HEK293 (cell line): ENCODE measurements at regions not wholly inside any gene's neighbourhood (a gene's known extent, or its start where the extent isn't known, plus 50 kb on each side); places are given as distances from the start of the nearest gene placed in this dataset.
"Not testable (repeated sequence)": the region's sequence is repeated elsewhere in the genome, so short reads cannot be mapped to it uniquely, and the experiment has no call there.

Source experiments
- CTCF ChIA-PET: fragments of 350-600 bp; formaldehyde crosslinking; extraction: SDS; loops from one replicate; lab custom pipeline; 2021; ENCODE audit warnings: antibody characterized with exemption; lab: Yijun Ruan, JAX
- POLR2A ChIA-PET: fragments of 300-600 bp; formaldehyde crosslinking; extraction: SDS; loops from one replicate; lab custom pipeline; 2020; ENCODE audit warnings: antibody characterized with exemption, inconsistent platforms; lab: Yijun Ruan, JAX
- H3K27ac ChIP-seq: fragments of 200-500 bp; sonication (Bioruptor generic); 2 replicates; pipeline ENCODE4 v1.5.1; 2014; ENCODE audit warnings: low read depth, low read length, control low read depth, inconsistent platforms; ENCODE audit errors: extremely low read depth
- H3K36me3 ChIP-seq, 2 experiments: fragments of 200-500 bp in 1 of 2; sonication (Bioruptor generic) in 1 of 2; 1 replicate in 1 of 2; 2 replicates in 1 of 2; pipeline ENCODE4 v1.5.1; 2014 to 2017; ENCODE audit warnings: inconsistent platforms in 2 of 2, low read length in 2 of 2; ENCODE audit not compliant: control insufficient read depth in 2 of 2, insufficient read depth in 1 of 2
- H3K4me1 ChIP-seq: fragments of 200-500 bp; sonication (Bioruptor generic); 2 replicates; pipeline ENCODE4 v1.5.1; 2014; ENCODE audit warnings: mild to moderate bottlenecking, low read length, inconsistent platforms; ENCODE audit not compliant: control insufficient read depth, insufficient read depth
- H3K4me3 ChIP-seq: 2 replicates; pipeline ENCODE4 v1.5.1; 2011; ENCODE audit warnings: low read depth, mild to moderate bottlenecking, control low read depth, low read length, moderate library complexity
- H3K9me3 ChIP-seq: fragments of 200-500 bp; sonication (Bioruptor generic); 2 replicates; pipeline ENCODE4 v1.5.1; 2014; ENCODE audit warnings: low read depth, low read length, inconsistent platforms; ENCODE audit not compliant: control insufficient read depth, insufficient read depth
- GFI1B ChIP-seq: fragments of 450-650 bp; formaldehyde crosslinking; IDR thresholded peaks from 2 replicates; pipeline ENCODE4 v1.5.1; 2016; ENCODE audit warnings: missing biosample characterization, missing genetic modification characterization
- KLF16 ChIP-seq: fragments of 450-650 bp; formaldehyde crosslinking; IDR thresholded peaks from 2 replicates; pipeline ENCODE4 v1.5.1; 2017; ENCODE audit warnings: missing biosample characterization, missing genetic modification characterization
- KLF8 ChIP-seq: fragments of 450-650 bp; formaldehyde crosslinking; IDR thresholded peaks from 2 replicates; pipeline ENCODE4 v1.5.1; 2016; ENCODE audit warnings: missing biosample characterization, missing genetic modification characterization
- OVOL3 ChIP-seq: fragments of 450-650 bp; formaldehyde crosslinking; IDR thresholded peaks from 2 replicates; pipeline ENCODE4 v1.5.1; 2016; ENCODE audit warnings: missing biosample characterization, missing genetic modification characterization
- SCRT1 ChIP-seq: fragments of 450-650 bp; formaldehyde crosslinking; IDR thresholded peaks from 2 replicates; pipeline ENCODE4 v1.5.1; 2016; ENCODE audit warnings: missing biosample characterization, missing genetic modification characterization, borderline replicate concordance
- SCRT2 ChIP-seq: fragments of 450-650 bp; formaldehyde crosslinking; IDR thresholded peaks from 2 replicates; pipeline ENCODE4 v1.5.1; 2016; ENCODE audit warnings: missing biosample characterization, missing genetic modification characterization
- SP7 ChIP-seq: fragments of 450-650 bp; formaldehyde crosslinking; IDR thresholded peaks from 2 replicates; pipeline ENCODE4 v1.5.1; 2016; ENCODE audit warnings: missing biosample characterization, missing genetic modification characterization
- ZBTB1 ChIP-seq: fragments of 450-650 bp; formaldehyde crosslinking; IDR thresholded peaks from 2 replicates; pipeline ENCODE4 v1.5.1; 2016; ENCODE audit warnings: missing biosample characterization, missing genetic modification characterization
- ZFP69B ChIP-seq: fragments of 450-650 bp; formaldehyde crosslinking; IDR thresholded peaks from 2 replicates; pipeline ENCODE4 v1.5.1; 2016; ENCODE audit warnings: missing biosample characterization, missing genetic modification characterization
- ZNF16 ChIP-seq: fragments of 450-650 bp; formaldehyde crosslinking; IDR thresholded peaks from 2 replicates; pipeline ENCODE4 v1.5.1; 2016; ENCODE audit warnings: low read depth, missing biosample characterization, missing genetic modification characterization
- ZNF202 ChIP-seq: fragments of 450-650 bp; formaldehyde crosslinking; IDR thresholded peaks from 2 replicates; pipeline ENCODE4 v1.5.1; 2016; ENCODE audit warnings: missing biosample characterization, missing genetic modification characterization, borderline replicate concordance
- ZNF214 ChIP-seq: fragments of 450-650 bp; formaldehyde crosslinking; IDR thresholded peaks from 2 replicates; pipeline ENCODE4 v1.5.1; 2017; ENCODE audit warnings: missing biosample characterization, mild to moderate bottlenecking, missing genetic modification characterization, borderline replicate concordance
- ZNF274 ChIP-seq, 2 experiments: fragments of 200-500 bp in 1 of 2; fragments of 450-650 bp in 1 of 2; sonication (Bioruptor generic) in 1 of 2; formaldehyde crosslinking in 1 of 2; IDR thresholded peaks; 2 replicates each; pipeline versions ENCODE4 v1.5.1 to v1.6.1; 2014 to 2016; ENCODE audit warnings: borderline replicate concordance in 1 of 2, inconsistent platforms in 1 of 2, low read length in 1 of 2, missing biosample characterization in 1 of 2, missing genetic modification characterization in 1 of 2
- ZNF426 ChIP-seq: fragments of 450-650 bp; formaldehyde crosslinking; IDR thresholded peaks from 2 replicates; pipeline ENCODE4 v1.5.1; 2017; ENCODE audit warnings: missing biosample characterization, missing genetic modification characterization, mild to moderate bottlenecking, inconsistent platforms, moderate library complexity
- ZNF433 ChIP-seq: fragments of 450-650 bp; formaldehyde crosslinking; IDR thresholded peaks from 2 replicates; pipeline ENCODE4 v1.5.1; 2016; ENCODE audit warnings: missing biosample characterization, missing genetic modification characterization, low read depth
- ZNF544 ChIP-seq: fragments of 450-650 bp; formaldehyde crosslinking; IDR thresholded peaks from 2 replicates; pipeline ENCODE4 v1.5.0; 2017; ENCODE audit warnings: missing biosample characterization, missing genetic modification characterization
- ZNF561 ChIP-seq: fragments of 450-650 bp; IDR thresholded peaks from 2 replicates; pipeline ENCODE4 v1.5.1; 2018; ENCODE audit warnings: missing biosample characterization, missing genetic modification characterization, borderline replicate concordance
- ZNF768 ChIP-seq: fragments of 450-650 bp; formaldehyde crosslinking; IDR thresholded peaks from 2 replicates; pipeline ENCODE4 v1.5.1; 2018; ENCODE audit warnings: missing biosample characterization, mild to moderate bottlenecking, missing genetic modification characterization
- TF ChIP-seq, protein P1 (sequence below): fragments of 450-650 bp; formaldehyde crosslinking; IDR thresholded peaks from 2 replicates; pipeline ENCODE4 v1.5.1; 2016; ENCODE audit warnings: missing biosample characterization, missing genetic modification characterization, low read depth
- TF ChIP-seq, protein P2 (sequence below): fragments of 450-650 bp; formaldehyde crosslinking; IDR thresholded peaks from 2 replicates; pipeline ENCODE4 v1.5.1; 2016; ENCODE audit warnings: missing biosample characterization, missing genetic modification characterization
- TF ChIP-seq, protein P3 (sequence below): fragments of 450-650 bp; formaldehyde crosslinking; IDR thresholded peaks from 2 replicates; pipeline ENCODE4; 2016; ENCODE audit warnings: missing biosample characterization, missing genetic modification characterization

DNA sequence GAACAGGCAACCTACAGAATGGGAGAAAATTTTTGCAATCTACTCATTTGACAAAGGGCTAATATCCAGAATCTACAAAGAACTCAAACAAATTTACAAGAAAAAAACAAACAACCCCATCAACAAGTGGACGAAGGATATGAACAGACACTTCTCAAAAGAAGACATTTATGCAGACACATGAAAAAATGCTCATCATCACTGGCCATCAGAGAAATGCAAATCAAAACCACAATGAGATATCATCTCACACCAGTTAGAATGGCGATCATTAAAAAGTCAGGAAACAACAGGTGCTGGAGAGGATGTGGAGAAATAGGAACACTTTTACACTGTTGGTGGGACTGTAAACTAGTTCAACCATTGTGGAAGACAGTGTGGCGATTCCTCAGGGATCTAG is 725.6 kb downstream of the MATN1 start:
- H3K36me3 ChIP-seq, H3K4me3 ChIP-seq, H3K27ac ChIP-seq, H3K9me3 ChIP-seq, POLR2A ChIA-PET, H3K4me1 ChIP-seq, CTCF ChIA-PET: not testable (repeated sequence)
- TF ChIP-seq SCRT1 (tag by site-specific recombination) (peak; percentile 53; the same call in 1 of the 2 replicates), SCRT2 (tag by site-specific recombination) (peak; percentile 80)

DNA sequence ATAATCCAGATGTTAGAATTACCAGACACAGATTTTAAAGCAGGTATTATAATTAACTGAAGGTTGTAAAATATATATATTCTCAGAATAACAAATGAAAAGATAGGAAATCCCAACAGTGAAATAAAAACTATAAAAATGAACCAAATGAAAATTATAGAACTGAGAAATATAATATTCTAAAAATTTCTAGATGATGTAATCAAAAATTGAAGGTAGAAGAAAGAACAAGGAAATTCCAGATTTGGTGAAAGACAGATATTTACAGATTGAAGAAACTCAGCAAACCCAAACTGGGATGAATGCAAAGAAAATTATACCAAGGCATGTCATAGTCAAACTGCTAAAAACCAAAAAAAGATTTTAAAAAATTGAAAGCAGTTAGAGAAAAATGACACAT is 729.4 kb downstream of the MATN1 start:
- no peak for TF ChIP-seq ZNF426 (tag by site-specific recombination)
- no peak for TF ChIP-seq KLF16 (tag by site-specific recombination)
- TF ChIP-seq ZNF202 (tag by site-specific recombination) = no peak
- TF ChIP-seq, protein P1, sequence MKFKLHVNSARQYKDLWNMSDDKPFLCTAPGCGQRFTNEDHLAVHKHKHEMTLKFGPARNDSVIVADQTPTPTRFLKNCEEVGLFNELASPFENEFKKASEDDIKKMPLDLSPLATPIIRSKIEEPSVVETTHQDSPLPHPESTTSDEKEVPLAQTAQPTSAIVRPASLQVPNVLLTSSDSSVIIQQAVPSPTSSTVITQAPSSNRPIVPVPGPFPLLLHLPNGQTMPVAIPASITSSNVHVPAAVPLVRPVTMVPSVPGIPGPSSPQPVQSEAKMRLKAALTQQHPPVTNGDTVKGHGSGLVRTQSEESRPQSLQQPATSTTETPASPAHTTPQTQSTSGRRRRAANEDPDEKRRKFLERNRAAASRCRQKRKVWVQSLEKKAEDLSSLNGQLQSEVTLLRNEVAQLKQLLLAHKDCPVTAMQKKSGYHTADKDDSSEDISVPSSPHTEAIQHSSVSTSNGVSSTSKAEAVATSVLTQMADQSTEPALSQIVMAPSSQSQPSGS (tag by site-specific recombination) = peak; percentile 51; the same call in 1 of the 2 replicates
- no peak for TF ChIP-seq ZNF16 (tag by site-specific recombination)
- TF ChIP-seq, protein P2, sequence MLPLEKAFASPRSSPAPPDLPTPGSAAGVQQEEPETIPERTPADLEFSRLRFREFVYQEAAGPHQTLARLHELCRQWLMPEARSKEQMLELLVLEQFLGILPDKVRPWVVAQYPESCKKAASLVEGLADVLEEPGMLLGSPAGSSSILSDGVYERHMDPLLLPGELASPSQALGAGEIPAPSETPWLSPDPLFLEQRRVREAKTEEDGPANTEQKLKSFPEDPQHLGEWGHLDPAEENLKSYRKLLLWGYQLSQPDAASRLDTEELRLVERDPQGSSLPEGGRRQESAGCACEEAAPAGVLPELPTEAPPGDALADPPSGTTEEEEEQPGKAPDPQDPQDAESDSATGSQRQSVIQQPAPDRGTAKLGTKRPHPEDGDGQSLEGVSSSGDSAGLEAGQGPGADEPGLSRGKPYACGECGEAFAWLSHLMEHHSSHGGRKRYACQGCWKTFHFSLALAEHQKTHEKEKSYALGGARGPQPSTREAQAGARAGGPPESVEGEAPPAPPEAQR (tag by site-specific recombination) = no peak
- H3K36me3 ChIP-seq = no peaks in the 10 kb centered on the region
- no peaks in the 10 kb centered on the region for H3K4me1 ChIP-seq
- H3K4me3 ChIP-seq = no peak overlapping the region
- H3K27ac ChIP-seq = no peak overlapping the region
- ChIA-PET POLR2A (no interaction called here), CTCF (no interaction called here)
- H3K9me3 ChIP-seq = no peaks in the 10 kb centered on the region

DNA sequence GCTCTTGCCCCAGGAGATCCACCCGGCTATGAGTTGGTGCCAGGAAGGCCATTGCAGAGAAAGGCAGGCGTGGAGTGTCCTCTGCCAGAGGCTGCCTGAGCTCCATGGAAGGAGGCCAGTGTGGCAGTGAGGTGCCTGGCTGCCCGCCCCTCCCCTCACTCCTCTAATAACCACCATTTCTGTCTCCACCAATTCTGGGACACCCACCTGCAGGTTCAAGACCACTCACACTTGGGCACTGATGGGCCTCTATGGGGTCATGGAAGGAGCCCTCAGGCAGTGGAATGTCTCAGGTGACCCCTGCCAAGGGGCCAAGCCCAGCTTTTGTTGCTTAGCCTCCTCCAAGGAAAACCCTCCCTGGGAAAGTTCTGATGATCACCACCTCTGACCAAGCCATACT is 731.6 kb downstream of the MATN1 start:
- Histone ChIP-seq H3K36me3 (no peaks in the 10 kb centered on the region), H3K4me1 (no peaks in the 10 kb centered on the region), H3K4me3 (no peak overlapping the region), H3K27ac (no peak overlapping the region), H3K9me3 (no peaks in the 10 kb centered on the region)
- POLR2A ChIA-PET = no interaction called here
- TF ChIP-seq ZNF768 (tag by site-specific recombination) (no peak), SP7 (tag by site-specific recombination) (no peak), ZNF214 (tag by site-specific recombination) (no peak), ZFP69B (tag by site-specific recombination) (no peak), ZNF544 (tag by site-specific recombination) (no peak), KLF8 (tag by site-specific recombination) (no peak), ZNF274 (IDR thresholded peaks at IDR 0.05; ENCODE audit: low read length) (no peak), ZNF274 (tag by site-specific recombination; IDR thresholded peaks at IDR 0.05; ENCODE audit: borderline replicate concordance) (no peak), ZNF433 (tag by site-specific recombination) (no peak), OVOL3 (tag by site-specific recombination) (no peak), GFI1B (no peak), ZNF561 (tag by site-specific recombination) (no peak), ZBTB1 (no peak)
- TF ChIP-seq, protein P3, sequence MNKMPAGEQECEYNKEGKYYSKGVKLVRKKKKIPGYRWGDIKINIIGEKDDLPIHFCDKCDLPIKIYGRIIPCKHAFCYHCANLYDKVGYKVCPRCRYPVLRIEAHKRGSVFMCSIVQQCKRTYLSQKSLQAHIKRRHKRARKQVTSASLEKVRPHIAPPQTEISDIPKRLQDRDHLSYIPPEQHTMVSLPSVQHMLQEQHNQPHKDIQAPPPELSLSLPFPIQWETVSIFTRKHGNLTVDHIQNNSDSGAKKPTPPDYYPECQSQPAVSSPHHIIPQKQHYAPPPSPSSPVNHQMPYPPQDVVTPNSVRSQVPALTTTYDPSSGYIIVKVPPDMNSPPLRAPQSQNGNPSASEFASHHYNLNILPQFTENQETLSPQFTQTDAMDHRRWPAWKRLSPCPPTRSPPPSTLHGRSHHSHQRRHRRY (tag by site-specific recombination) = no peak
- CTCF ChIA-PET = no interaction called here
